Lung (tissue), 11 donors: ENCODE measurements at regions not wholly inside any gene's neighbourhood (a gene's known extent, or its start where the extent isn't known, plus 50 kb on each side); places are given as distances from the start of the nearest gene placed in this dataset.

Experiments used
- ATAC-seq: fragments of 200-7000 bp; cut with Tn5 transposase; one replicate; pipeline ENCODE4 v1.9.1; 2020; ENCODE audit warnings: moderate number of reproducible peaks; ENCODE audit not compliant: insufficient read depth, low FRiP score
- DNase-seq, 3 donors: peaks; one replicate each; pipeline ENCODE4 v3.0.0-alpha.2; 2013 to 2017
- H3K27ac ChIP-seq, 2 donors: one replicate each; pipeline ENCODE4 v1.5.1; 2013; ENCODE audit warnings: mild to moderate bottlenecking in 2 of 2, moderate library complexity in 2 of 2, control low read depth in 1 of 2, inconsistent platforms in 1 of 2, low read depth in 1 of 2, low read length in 1 of 2
- H3K27me3 ChIP-seq, 3 donors: one replicate each; pipeline ENCODE4 v1.5.1; 2013; ENCODE audit warnings: low read length in 2 of 3; ENCODE audit not compliant: control insufficient read depth in 3 of 3, insufficient read depth in 3 of 3
- H3K36me3 ChIP-seq, 4 donors: one replicate each; pipeline ENCODE4 v1.5.1; 2013; ENCODE audit warnings: low read length in 4 of 4, mild to moderate bottlenecking in 1 of 4, moderate library complexity in 1 of 4; ENCODE audit not compliant: control insufficient read depth in 4 of 4, insufficient read depth in 4 of 4
- H3K4me1 ChIP-seq, 5 donors: one replicate each; pipeline ENCODE4 v1.5.1; 2013; ENCODE audit warnings: low read length in 5 of 5, mild to moderate bottlenecking in 2 of 5, moderate library complexity in 1 of 5; ENCODE audit not compliant: control insufficient read depth in 5 of 5, insufficient read depth in 5 of 5
- H3K4me3 ChIP-seq: one replicate; pipeline ENCODE4 v1.5.1; 2013; ENCODE audit warnings: mild to moderate bottlenecking, control low read depth, moderate library complexity
- H3K9ac ChIP-seq, 2 donors: one replicate each; pipeline ENCODE4 v1.5.1; 2013; ENCODE audit warnings: low read length in 2 of 2, control low read depth in 1 of 2; ENCODE audit not compliant: insufficient read depth in 1 of 2
- H3K9me3 ChIP-seq, 4 donors: one replicate each; pipeline ENCODE4 v1.5.1; 2013; ENCODE audit warnings: low read length in 3 of 4, mild to moderate bottlenecking in 1 of 4, moderate library complexity in 1 of 4; ENCODE audit not compliant: control insufficient read depth in 4 of 4, insufficient read depth in 3 of 4
- whole genome bisulfite sequencing, 2 donors: extraction: QIAGEN DNeasy Blood & Tissue Kit; methylation state at CpG; one replicate each; pipeline ENCODE4 v1.1.7; 2013; 5-methylcytosine and 5-hydroxymethylcytosine counted together
- TF ChIP-seq, protein P1 (sequence below): IDR thresholded peaks from 2 replicates; pipeline ENCODE4 v1.5.1; 2012; ENCODE audit warnings: mild to moderate bottlenecking; ENCODE audit errors: control extremely low read depth, extremely low read depth
- donor health status: control.
- donor health status: control.
- donor health status: Bipolar disorder and iron deficiency.
- donor health status: healthy.
- donor health status: DM: yes; HTN: yes; CAD: no.

DNA sequence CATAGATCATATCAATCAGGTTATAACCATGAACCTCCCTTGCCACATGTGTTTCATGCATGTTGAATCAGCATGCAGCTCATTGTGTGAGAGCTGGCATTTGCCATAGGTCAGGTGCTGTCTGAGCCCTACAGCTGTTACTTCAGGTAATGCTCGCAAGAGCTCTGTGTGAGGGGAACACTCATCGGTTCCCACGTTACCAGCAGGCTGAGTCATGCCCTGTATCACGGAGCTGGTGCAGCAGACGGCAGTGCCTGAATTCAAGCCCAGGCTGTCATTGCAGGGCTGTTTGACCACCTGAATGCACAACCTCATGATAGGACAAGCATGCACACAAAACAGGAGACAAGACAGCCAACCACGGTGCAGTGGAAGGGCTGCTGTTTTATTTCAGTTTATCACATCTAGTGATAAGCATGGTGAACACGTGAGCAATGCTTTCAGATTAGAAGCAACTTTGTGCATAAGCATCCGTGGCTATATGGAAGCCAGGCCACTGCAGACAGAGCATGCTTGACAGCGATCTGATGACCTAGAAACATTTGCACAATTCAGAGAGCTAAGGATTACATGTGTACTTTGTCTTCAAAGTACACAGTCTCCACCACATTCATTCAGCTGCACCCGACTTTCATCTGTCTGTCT is 56.4 kb upstream of the PFKP start:
- Histone ChIP-seq H3K36me3 (no peaks in the 10 kb centered on the region), H3K27me3 (peaks cover 5 to 10% (median 10%) of the 10 kb centered on the region in 3 donors), H3K9ac (no peak overlapping the region), H3K9me3 (peaks cover 0 to 5% (median 0%) of the 10 kb centered on the region in 4 donors), H3K27ac (no peak overlapping the region), H3K4me1 (peaks cover 0 to 4% (median 0%) of the 10 kb centered on the region in 5 donors), H3K4me3 (no peak overlapping the region)
- no peak for DNase-seq
- ATAC-seq: no peak
- 56 to 84% methylated on average over 10 of the region's 10 CpGs for whole genome bisulfite sequencing, 2 donors
- TF ChIP-seq, protein P1, sequence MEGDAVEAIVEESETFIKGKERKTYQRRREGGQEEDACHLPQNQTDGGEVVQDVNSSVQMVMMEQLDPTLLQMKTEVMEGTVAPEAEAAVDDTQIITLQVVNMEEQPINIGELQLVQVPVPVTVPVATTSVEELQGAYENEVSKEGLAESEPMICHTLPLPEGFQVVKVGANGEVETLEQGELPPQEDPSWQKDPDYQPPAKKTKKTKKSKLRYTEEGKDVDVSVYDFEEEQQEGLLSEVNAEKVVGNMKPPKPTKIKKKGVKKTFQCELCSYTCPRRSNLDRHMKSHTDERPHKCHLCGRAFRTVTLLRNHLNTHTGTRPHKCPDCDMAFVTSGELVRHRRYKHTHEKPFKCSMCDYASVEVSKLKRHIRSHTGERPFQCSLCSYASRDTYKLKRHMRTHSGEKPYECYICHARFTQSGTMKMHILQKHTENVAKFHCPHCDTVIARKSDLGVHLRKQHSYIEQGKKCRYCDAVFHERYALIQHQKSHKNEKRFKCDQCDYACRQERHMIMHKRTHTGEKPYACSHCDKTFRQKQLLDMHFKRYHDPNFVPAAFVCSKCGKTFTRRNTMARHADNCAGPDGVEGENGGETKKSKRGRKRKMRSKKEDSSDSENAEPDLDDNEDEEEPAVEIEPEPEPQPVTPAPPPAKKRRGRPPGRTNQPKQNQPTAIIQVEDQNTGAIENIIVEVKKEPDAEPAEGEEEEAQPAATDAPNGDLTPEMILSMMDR: no peak

DNA sequence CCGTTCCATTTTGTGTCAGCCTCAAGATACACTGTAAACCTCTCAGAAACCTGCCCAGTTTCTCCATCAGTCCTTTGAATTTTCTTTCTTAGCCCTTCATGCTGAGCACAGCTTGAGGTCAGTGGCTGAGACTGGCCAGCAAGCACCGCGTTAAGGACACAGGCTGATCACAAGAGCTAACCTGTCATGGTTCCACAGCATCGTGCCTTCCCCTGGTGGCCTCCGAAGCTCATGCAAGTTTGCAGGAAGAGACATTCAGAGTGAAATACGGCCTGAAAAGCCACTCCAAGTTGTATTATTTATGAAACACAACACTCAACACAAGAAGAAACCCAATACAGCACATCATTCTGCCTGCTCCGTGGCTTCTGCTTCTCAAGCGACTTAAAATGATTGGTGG is 57.0 kb upstream of the PFKP start:
- Histone ChIP-seq H3K27ac (no peak overlapping the region), H3K4me1 (peaks cover 0 to 4% (median 0%) of the 10 kb centered on the region in 5 donors), H3K9ac (no peak overlapping the region), H3K27me3 (peaks cover 5 to 10% (median 10%) of the 10 kb centered on the region in 3 donors), H3K4me3 (no peak overlapping the region), H3K36me3 (no peaks in the 10 kb centered on the region), H3K9me3 (peaks cover 0 to 5% (median 0%) of the 10 kb centered on the region in 4 donors)
- no peak for ATAC-seq
- 64 to 77% methylated on average over 8 of the region's 8 CpGs for WGBS, 2 donors
- no peak for DNase-seq
- TF ChIP-seq, protein P1: no peak

DNA sequence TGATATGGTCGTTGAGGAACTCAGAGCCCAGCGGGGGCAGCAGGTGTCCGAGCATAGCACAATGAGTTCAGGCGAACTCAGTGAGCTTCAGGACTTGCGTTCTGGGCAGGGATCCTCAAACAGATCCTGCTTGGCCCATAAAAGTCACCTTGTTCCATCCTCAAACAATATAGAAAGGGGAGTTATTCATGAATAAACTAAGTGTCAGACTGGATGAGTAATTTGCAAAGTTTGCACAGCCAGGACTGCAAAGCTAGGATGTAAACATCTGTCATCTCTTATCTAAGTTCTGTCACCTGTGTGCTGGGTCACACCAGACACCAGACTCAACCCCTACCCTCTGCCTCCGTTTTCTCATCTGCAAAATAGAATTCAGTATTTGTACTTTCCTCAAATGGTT is 58.0 kb upstream of the PFKP start:
- no peak for DNase-seq
- no peak for ATAC-seq
- WGBS, 2 donors: 27 to 49% methylated on average over 6 of the region's 6 CpGs

More for the DNA sequence above, 58.0 kb upstream of the PFKP start:
- H3K27ac ChIP-seq: no peak overlapping the region
- TF ChIP-seq, protein P1: no peak
- peaks cover 0 to 5% (median 0%) of the 10 kb centered on the region in 4 donors for H3K9me3 ChIP-seq
- no peak overlapping the region for H3K4me3 ChIP-seq
- H3K9ac ChIP-seq: no peak overlapping the region
- H3K36me3 ChIP-seq: no peaks in the 10 kb centered on the region
- peaks cover 5 to 10% (median 10%) of the 10 kb centered on the region in 3 donors for H3K27me3 ChIP-seq
- H3K4me1 ChIP-seq: peaks cover 0 to 4% (median 0%) of the 10 kb centered on the region in 5 donors
